ENCODE measurements at regions not wholly inside any gene's neighbourhood (a gene's known extent, or its start where the extent isn't known, plus 50 kb on each side); places are given as distances from the start of the nearest gene placed in this dataset.
"Not testable (repeated sequence)": the region's sequence is repeated elsewhere in the genome, so short reads cannot be mapped to it uniquely, and the experiment has no call there.

DNA sequence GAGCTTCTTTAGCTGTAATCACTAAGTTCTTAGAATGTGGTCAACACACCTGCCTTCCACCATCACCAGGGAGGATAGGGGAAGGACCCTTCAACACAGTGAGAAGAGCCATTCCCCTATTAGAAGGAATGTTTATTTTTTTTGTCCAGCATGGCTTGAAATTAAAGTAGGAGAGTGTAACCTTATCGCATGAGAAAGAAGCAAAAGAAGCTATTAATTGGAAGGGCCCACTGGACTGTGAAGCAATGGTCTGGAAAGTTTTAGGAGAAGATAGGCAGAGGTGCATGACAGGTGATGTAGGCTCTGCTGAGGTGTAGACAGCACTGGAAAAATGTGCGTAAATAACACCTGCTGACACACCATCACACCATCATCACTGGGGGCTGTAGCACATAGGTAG is 1526.0 kb downstream of the MAT2B start:
- CTCF ChIA-PET: no interaction called here
- Mint-ChIP-seq H3K9me3 (ENCODE audit: low read depth) (peaks cover 3% of the 10 kb centered on the region), H3K27me3 (no peaks in the 10 kb centered on the region), H3K27ac (no peak overlapping the region), H3K4me3 (no peak overlapping the region), H3K4me1 (no peaks in the 10 kb centered on the region), H3K36me3 (ENCODE audit: low read depth) (no peaks in the 10 kb centered on the region)
- intact Hi-C loops (cut with DNase I, micrococcal nuclease): no loop called here
- DNase-seq (no peak), ATAC-seq (no peak)
- POLR2A ChIA-PET: no interaction called here

GRCh38 chr5:165035520-165035919 is 1530.1 kb downstream of the MAT2B start:
- CTCF ChIA-PET: no interaction called here
- Mint-ChIP-seq H3K27me3 (no peaks in the 10 kb centered on the region), H3K9me3 (ENCODE audit: low read depth) (peaks cover 3% of the 10 kb centered on the region), H3K4me1 (no peaks in the 10 kb centered on the region), H3K27ac (no peak overlapping the region), H3K36me3 (ENCODE audit: low read depth) (no peaks in the 10 kb centered on the region), H3K4me3 (no peak overlapping the region)
- no peak for DNase-seq
- POLR2A ChIA-PET: no interaction called here
- intact Hi-C loops (cut with DNase I, micrococcal nuclease): no loop called here
- ATAC-seq: no peak

DNA sequence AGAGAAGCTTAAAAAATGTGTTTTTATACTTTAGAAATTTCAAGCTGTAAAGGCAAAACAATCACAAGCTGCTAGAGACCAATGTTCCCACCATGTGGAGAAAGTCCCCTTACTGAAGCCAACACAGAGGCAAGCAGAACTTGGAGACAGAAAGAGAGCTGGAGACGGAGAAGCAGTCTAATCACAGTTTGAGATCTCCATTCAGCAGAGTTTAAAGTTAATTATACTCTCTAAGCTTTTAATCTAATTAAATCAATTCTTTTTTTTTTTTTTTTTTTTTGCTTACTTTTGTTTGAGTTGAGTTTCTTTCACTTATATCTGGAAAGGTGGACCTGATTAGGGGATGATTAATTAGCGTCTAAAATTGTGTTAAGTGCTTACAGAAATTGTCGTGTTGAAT is 1534.3 kb downstream of the MAT2B start:
- intact Hi-C loops (cut with DNase I, micrococcal nuclease): no loop called here
- no peak for DNase-seq
- CTCF ChIA-PET: interaction anchor here (0.6 kb wide), 2 partner anchors 9 to 1869 kb away, joined by 3 to 4 read pairs; no protein-coding TSS in a partner anchor
- POLR2A ChIA-PET: no interaction called here
- H3K36me3 Mint-ChIP-seq (ENCODE audit: low read depth): no peaks in the 10 kb centered on the region
- no peak overlapping the region for H3K4me3 Mint-ChIP-seq
- no peak for ATAC-seq
- H3K27ac Mint-ChIP-seq: no peak overlapping the region
- H3K9me3 Mint-ChIP-seq (ENCODE audit: low read depth): peaks cover 8% of the 10 kb centered on the region
- H3K27me3 Mint-ChIP-seq: no peaks in the 10 kb centered on the region
- H3K4me1 Mint-ChIP-seq: no peaks in the 10 kb centered on the region

DNA sequence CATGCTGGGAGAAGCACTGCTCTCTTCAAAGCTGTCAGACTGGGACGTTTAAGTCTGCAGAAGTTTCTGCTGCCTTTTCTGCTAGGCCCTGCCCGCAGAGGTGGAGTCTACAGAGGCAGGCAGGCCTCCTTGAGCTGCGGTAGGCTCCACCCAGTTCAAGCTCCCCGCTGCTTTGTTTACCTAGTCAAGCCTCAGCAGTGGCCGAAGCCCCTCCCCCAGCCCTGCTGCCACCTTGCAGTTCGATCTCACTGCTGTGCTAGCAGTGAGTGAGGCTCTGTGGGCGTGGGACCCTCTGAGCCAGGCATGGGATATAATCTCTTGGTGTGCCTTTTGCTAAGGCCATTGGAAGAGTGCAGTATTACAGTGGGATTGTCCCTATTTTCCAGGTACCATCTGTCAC is 1540.5 kb downstream of the MAT2B start:
- DNase-seq; intact Hi-C loops (cut with DNase I, micrococcal nuclease); H3K27ac Mint-ChIP-seq; H3K27me3 Mint-ChIP-seq; H3K4me1 Mint-ChIP-seq; ATAC-seq; H3K36me3 Mint-ChIP-seq (ENCODE audit: low read depth); CTCF ChIA-PET; H3K4me3 Mint-ChIP-seq; POLR2A ChIA-PET: not testable (repeated sequence)
- H3K9me3 Mint-ChIP-seq (ENCODE audit: low read depth): peaks cover 10% of the 10 kb centered on the region

GRCh38 chr5:165055476-165055875 is 1550.1 kb downstream of the MAT2B start:
- Mint-ChIP-seq H3K4me1 (no peaks in the 10 kb centered on the region), H3K9me3 (ENCODE audit: low read depth) (peaks cover 4% of the 10 kb centered on the region), H3K4me3 (no peak overlapping the region), H3K27me3 (no peaks in the 10 kb centered on the region), H3K36me3 (ENCODE audit: low read depth) (no peaks in the 10 kb centered on the region), H3K27ac (no peak overlapping the region)
- ATAC-seq (no peak), DNase-seq (no peak)
- intact Hi-C loops (cut with DNase I, micrococcal nuclease): no loop called here
- CTCF ChIA-PET: no interaction called here
- POLR2A ChIA-PET: no interaction called here

DNA sequence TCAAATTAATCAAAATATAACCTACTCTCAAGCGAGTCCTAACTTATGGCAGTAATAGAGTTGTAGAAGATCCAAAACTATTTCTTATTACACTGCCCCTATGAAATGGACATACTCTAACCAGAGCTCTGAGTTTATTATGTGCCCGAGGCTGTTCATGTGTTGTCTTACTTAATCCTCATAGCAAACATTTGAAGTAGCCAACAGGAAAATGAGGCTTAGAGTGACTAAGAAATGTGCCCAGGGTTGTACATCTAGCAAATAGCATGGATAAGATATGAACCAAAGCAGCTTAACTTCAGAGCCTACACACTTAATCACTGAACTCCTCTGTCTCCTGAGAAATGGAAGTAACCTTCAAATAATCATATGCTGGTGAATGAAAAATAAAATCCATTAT is 1551.7 kb downstream of the MAT2B start:
- H3K36me3 Mint-ChIP-seq (ENCODE audit: low read depth): no peaks in the 10 kb centered on the region
- ChIA-PET POLR2A (no interaction called here), CTCF (no interaction called here)
- H3K27ac Mint-ChIP-seq: no peak overlapping the region
- intact Hi-C loops (cut with DNase I, micrococcal nuclease): no loop called here
- no peaks in the 10 kb centered on the region for H3K27me3 Mint-ChIP-seq
- ATAC-seq: no peak
- H3K9me3 Mint-ChIP-seq (ENCODE audit: low read depth): peaks cover 4% of the 10 kb centered on the region
- no peak overlapping the region for H3K4me3 Mint-ChIP-seq
- no peak for DNase-seq
- no peaks in the 10 kb centered on the region for H3K4me1 Mint-ChIP-seq

DNA sequence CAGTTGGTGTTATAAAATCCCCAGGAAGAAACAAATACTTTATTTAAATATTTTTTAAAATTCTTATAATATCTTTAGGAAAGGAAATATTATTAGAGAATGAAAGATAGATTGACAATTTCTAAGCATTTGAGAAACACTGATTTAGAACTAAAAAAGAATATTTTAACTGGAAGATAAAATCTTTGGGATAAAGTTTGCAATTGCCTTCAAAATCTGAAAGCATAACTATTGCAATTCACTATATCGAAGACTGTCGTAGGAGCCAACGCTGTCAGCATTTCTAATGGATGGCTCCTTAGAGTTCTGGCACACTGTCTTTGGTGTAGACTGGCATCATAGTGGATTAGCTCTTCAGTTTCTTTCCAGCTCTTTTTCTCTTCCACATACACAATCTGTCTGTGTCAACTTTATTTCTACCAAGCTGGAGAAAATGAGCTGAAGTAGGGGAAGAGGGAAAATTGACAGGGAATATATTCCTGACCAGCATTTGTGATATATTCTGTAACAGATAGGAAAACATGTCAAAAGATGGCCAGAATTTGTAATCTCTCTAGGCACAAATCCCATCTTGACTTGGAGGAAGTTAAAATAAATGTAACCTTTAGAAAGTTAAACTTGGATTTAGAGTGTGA is 1561.4 kb downstream of the MAT2B start:
- H3K4me1 Mint-ChIP-seq: no peaks in the 10 kb centered on the region
- peaks cover 11% of the 10 kb centered on the region for H3K9me3 Mint-ChIP-seq (ENCODE audit: low read depth)
- DNase-seq: no peak
- H3K36me3 Mint-ChIP-seq (ENCODE audit: low read depth): no peaks in the 10 kb centered on the region
- H3K27me3 Mint-ChIP-seq: no peaks in the 10 kb centered on the region
- no peak overlapping the region for H3K4me3 Mint-ChIP-seq
- ChIA-PET POLR2A (no interaction called here), CTCF (no interaction called here)
- no peak overlapping the region for H3K27ac Mint-ChIP-seq
- ATAC-seq: no peak
- intact Hi-C loops (cut with DNase I, micrococcal nuclease): no loop called here

- no peaks in the 10 kb centered on the region for H3K4me1 Mint-ChIP-seq
- no peak for DNase-seq
- no peak overlapping the region for H3K27ac Mint-ChIP-seq
- ChIA-PET POLR2A (no interaction called here), CTCF (interaction anchor here (0.9 kb wide), 1 partner anchor 11 kb away, joined by 3 read pairs; no protein-coding TSS in a partner anchor)
- peaks cover 9% of the 10 kb centered on the region for H3K9me3 Mint-ChIP-seq (ENCODE audit: low read depth)
- intact Hi-C loops (cut with DNase I, micrococcal nuclease): no loop called here
- no peak for ATAC-seq
- no peak overlapping the region for H3K4me3 Mint-ChIP-seq
- H3K36me3 Mint-ChIP-seq (ENCODE audit: low read depth): no peaks in the 10 kb centered on the region
- no peaks in the 10 kb centered on the region for H3K27me3 Mint-ChIP-seq
Measured at GRCh38 chr5:165076686-165077085, 1571.3 kb downstream of the MAT2B start.

DNA sequence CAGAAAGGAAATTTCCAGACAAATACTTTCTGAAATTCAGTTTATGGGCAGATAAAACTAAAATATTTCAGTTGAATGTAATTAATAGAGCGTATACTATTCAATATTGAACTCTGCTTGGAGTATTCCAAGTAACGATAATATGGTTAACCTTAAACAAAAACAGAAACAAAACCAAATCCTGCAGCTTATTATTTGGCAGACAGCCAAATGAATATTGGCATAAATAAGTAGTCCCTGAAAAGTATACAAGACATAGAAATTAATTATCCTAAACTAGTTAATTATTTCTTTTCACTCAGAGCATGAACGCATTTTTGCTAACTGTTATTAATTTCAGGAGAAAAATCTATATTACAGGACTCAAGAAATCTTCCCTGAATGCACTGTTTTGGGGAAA is 1574.0 kb downstream of the MAT2B start:
- H3K4me1 Mint-ChIP-seq: no peaks in the 10 kb centered on the region

DNA sequence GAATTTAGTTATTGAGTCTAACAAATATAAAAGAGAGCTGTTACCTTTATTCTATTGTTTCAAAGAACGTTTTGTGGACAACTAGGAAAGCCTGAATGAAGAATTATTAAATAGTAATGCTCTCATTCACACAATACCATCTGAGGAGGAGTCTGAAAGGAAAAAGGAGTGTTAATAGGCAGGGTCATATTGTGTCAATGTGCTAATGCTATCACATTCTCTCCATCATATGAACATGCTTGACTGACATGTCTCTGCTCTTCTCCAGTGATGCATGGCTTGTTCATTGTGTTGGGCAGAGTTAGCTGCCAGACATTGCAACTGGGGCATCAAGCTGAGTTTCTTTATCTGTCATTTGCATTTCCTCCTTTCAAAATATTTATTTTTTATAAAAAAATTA is 1578.0 kb downstream of the MAT2B start:
- ATAC-seq (no peak), DNase-seq (no peak)
- CTCF ChIA-PET: no interaction called here
- no peaks in the 10 kb centered on the region for H3K36me3 Mint-ChIP-seq (ENCODE audit: low read depth)
- no peak overlapping the region for H3K27ac Mint-ChIP-seq
- H3K4me3 Mint-ChIP-seq: no peak overlapping the region
- POLR2A ChIA-PET: no interaction called here
- no peaks in the 10 kb centered on the region for H3K27me3 Mint-ChIP-seq
- no peaks in the 10 kb centered on the region for H3K4me1 Mint-ChIP-seq
- intact Hi-C loops (cut with DNase I, micrococcal nuclease): no loop called here
- H3K9me3 Mint-ChIP-seq (ENCODE audit: low read depth): no peaks in the 10 kb centered on the region

More for the DNA sequence above, 1574.0 kb downstream of the MAT2B start:
- peaks cover 4% of the 10 kb centered on the region for H3K9me3 Mint-ChIP-seq (ENCODE audit: low read depth)
- ATAC-seq (no peak), DNase-seq (no peak)
- intact Hi-C loops (cut with DNase I, micrococcal nuclease): no loop called here
- H3K27me3 Mint-ChIP-seq: no peaks in the 10 kb centered on the region
- H3K36me3 Mint-ChIP-seq (ENCODE audit: low read depth): no peaks in the 10 kb centered on the region
- CTCF ChIA-PET: no interaction called here
- POLR2A ChIA-PET: no interaction called here
- no peak overlapping the region for H3K4me3 Mint-ChIP-seq
- H3K27ac Mint-ChIP-seq: no peak overlapping the region

DNA sequence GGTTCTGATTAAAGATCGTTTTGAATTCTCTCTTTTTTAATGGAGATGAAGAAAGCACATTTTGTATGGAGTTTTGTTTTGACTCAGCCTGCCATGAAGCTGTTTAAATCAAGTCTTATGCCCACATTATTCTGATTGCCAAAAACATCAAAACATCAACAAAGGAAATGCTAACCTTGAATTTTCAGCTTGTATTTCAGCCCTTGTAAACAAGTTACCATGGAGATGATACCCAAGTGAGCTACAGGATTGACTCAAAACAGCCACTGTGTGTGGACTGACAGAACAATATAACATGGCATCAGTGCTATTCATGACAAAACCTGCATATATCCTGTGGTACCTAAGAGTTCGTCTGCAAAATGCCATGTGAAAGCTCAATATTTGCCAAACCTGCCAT is 1581.0 kb downstream of the MAT2B start:
- ATAC-seq (no peak), DNase-seq (no peak)
- intact Hi-C loops (cut with DNase I, micrococcal nuclease): no loop called here
- H3K27ac Mint-ChIP-seq: no peak overlapping the region
- no peaks in the 10 kb centered on the region for H3K4me1 Mint-ChIP-seq
- no peaks in the 10 kb centered on the region for H3K36me3 Mint-ChIP-seq (ENCODE audit: low read depth)
- no peak overlapping the region for H3K4me3 Mint-ChIP-seq
- H3K27me3 Mint-ChIP-seq: no peaks in the 10 kb centered on the region
- POLR2A ChIA-PET: no interaction called here
- CTCF ChIA-PET: no interaction called here
- H3K9me3 Mint-ChIP-seq (ENCODE audit: low read depth): no peaks in the 10 kb centered on the region

GRCh38 chr5:165094782-165095181 is 1589.4 kb downstream of the MAT2B start:
- DNase-seq (no peak), ATAC-seq (no peak)
- H3K4me1 Mint-ChIP-seq: no peaks in the 10 kb centered on the region
- H3K9me3 Mint-ChIP-seq (ENCODE audit: low read depth): peaks cover 6% of the 10 kb centered on the region
- no peak overlapping the region for H3K4me3 Mint-ChIP-seq
- H3K27me3 Mint-ChIP-seq: no peaks in the 10 kb centered on the region
- no peak overlapping the region for H3K27ac Mint-ChIP-seq
- H3K36me3 Mint-ChIP-seq (ENCODE audit: low read depth): no peaks in the 10 kb centered on the region
- intact Hi-C loops (cut with DNase I, micrococcal nuclease): no loop called here
- ChIA-PET POLR2A (no interaction called here), CTCF (no interaction called here)

DNA sequence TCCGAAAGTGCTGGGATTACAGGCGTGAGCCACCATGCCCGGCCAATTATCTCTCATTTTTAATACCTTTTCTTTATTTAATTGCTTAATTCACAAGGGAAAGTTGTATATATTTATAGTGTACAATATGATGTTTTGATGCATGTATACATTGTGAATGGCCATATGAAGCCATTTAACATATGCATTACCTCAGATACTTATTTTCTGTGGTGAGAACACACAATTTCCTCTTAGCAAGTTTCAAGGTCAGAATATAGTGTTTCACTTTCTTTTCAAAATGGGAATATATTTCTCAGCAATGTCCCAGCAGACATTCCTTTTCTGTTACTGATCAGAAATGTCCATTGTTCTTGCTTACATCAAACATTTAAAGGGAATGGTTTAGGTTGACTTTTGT is 1596.3 kb downstream of the MAT2B start:
- peaks cover 13% of the 10 kb centered on the region for H3K9me3 Mint-ChIP-seq (ENCODE audit: low read depth)
- no peak for DNase-seq
- no peaks in the 10 kb centered on the region for H3K4me1 Mint-ChIP-seq
- ChIA-PET CTCF (no interaction called here), POLR2A (no interaction called here)
- intact Hi-C loops (cut with DNase I, micrococcal nuclease): no loop called here
- H3K27me3 Mint-ChIP-seq: no peaks in the 10 kb centered on the region
- H3K36me3 Mint-ChIP-seq (ENCODE audit: low read depth): no peaks in the 10 kb centered on the region
- no peak overlapping the region for H3K4me3 Mint-ChIP-seq
- ATAC-seq: no peak
- H3K27ac Mint-ChIP-seq: no peak overlapping the region
